ENCODE measurements at regions not wholly inside any gene's neighbourhood (a gene's known extent, or its start where the extent isn't known, plus 50 kb on each side); places are given as distances from the start of the nearest gene placed in this dataset.

- no peaks in the 10 kb centered on the region for H3K27me3 ChIP-seq (ENCODE audit: control insufficient read depth in 4 of 4, insufficient read depth in 4 of 4, low read length in 3 of 4)
- H3K36me3 ChIP-seq (ENCODE audit: control insufficient read depth in 4 of 4, insufficient read depth in 3 of 4, low read depth in 1 of 4, low read length in 3 of 4): no peaks in the 10 kb centered on the region
- 72% methylated on average over 16 of the region's 16 CpGs for WGBS
- H3K9me3 ChIP-seq (ENCODE audit: control insufficient read depth in 4 of 4, low read length in 3 of 4): peaks cover 0 to 2% (median 0%) of the 10 kb centered on the region in 4 donors
- no peaks in the 10 kb centered on the region for H3K4me1 ChIP-seq (ENCODE audit: control insufficient read depth in 4 of 4, insufficient read depth in 4 of 4, low read length in 3 of 4)
- no peak for DNase-seq (ENCODE audit: low spot score)
- H3K9ac ChIP-seq (ENCODE audit: low read depth in 1 of 2, low read length in 2 of 2): no peak overlapping the region
- no peak overlapping the region for H3K4me3 ChIP-seq (ENCODE audit: low read depth in 1 of 3, low read length in 3 of 3)
- H3K27ac ChIP-seq (ENCODE audit: low read depth in 1 of 2, low read length in 2 of 2): no peak overlapping the region
- TF ChIP-seq HNF4A (conservative IDR thresholded peaks at IDR 0.05) (no peak), HNF4G (IDR thresholded peaks at IDR 0.05) (no peak), FOXA1 (IDR thresholded peaks at IDR 0.05) (no peak), ZBTB33 (IDR thresholded peaks at IDR 0.05) (no peak), MAX (IDR thresholded peaks at IDR 0.05) (no peak), CTCF (IDR thresholded peaks at IDR 0.05; ENCODE audit: low read depth, low read length, missing input control) (no peak), REST (IDR thresholded peaks at IDR 0.05) (no peak), YY1 (IDR thresholded peaks at IDR 0.05) (no peak), FOXA2 (IDR thresholded peaks at IDR 0.05) (no peak), RXRA (IDR thresholded peaks at IDR 0.05) (no peak), EGR1 (IDR thresholded peaks at IDR 0.05; ENCODE audit: low read depth in 2 of 2) (no peak), GABPA (IDR thresholded peaks at IDR 0.05 in 1 of 2, conservative IDR thresholded peaks at IDR 0.05 in 1 of 2) (no peak), SP1 (IDR thresholded peaks at IDR 0.05) (no peak), NR2F2 (IDR thresholded peaks at IDR 0.05) (no peak), TAF1 (conservative IDR thresholded peaks at IDR 0.05) (no peak), JUND (IDR thresholded peaks at IDR 0.05) (no peak), ATF3 (IDR thresholded peaks at IDR 0.05) (no peak), RAD21 (IDR thresholded peaks at IDR 0.05) (no peak)
Measured at GRCh38 chr11:116644201-116644940, 128.4 kb downstream of the BUD13 start.
